T-helper 1 cell (primary cell): ENCODE measurements at regions not wholly inside any gene's neighbourhood (a gene's known extent, or its start where the extent isn't known, plus 50 kb on each side); places are given as distances from the start of the nearest gene placed in this dataset.
"Not testable (repeated sequence)": the region's sequence is repeated elsewhere in the genome, so short reads cannot be mapped to it uniquely, and the experiment has no call there.

Source experiments
- DNase-seq, 5 donors: peaks; one replicate each; pipeline ENCODE4 v3.0.0-alpha.2; 2012 to 2020

- DNase-seq, result no peak
Observed at GRCh38 chr21:38115870-38116269, 140.9 kb upstream of the KCNJ15 start.

- DNase-seq, result no peak
Observed at GRCh38 chr21:38119793-38120192, 137.0 kb upstream of the KCNJ15 start.

GRCh38 chr21:38120679-38120983 lies 136.2 kb upstream of the KCNJ15 start:
- DNase-seq, result not testable (repeated sequence)

- DNase-seq, result no peak
Observed at GRCh38 chr21:38120984-38121855, 135.6 kb upstream of the KCNJ15 start.

DNA sequence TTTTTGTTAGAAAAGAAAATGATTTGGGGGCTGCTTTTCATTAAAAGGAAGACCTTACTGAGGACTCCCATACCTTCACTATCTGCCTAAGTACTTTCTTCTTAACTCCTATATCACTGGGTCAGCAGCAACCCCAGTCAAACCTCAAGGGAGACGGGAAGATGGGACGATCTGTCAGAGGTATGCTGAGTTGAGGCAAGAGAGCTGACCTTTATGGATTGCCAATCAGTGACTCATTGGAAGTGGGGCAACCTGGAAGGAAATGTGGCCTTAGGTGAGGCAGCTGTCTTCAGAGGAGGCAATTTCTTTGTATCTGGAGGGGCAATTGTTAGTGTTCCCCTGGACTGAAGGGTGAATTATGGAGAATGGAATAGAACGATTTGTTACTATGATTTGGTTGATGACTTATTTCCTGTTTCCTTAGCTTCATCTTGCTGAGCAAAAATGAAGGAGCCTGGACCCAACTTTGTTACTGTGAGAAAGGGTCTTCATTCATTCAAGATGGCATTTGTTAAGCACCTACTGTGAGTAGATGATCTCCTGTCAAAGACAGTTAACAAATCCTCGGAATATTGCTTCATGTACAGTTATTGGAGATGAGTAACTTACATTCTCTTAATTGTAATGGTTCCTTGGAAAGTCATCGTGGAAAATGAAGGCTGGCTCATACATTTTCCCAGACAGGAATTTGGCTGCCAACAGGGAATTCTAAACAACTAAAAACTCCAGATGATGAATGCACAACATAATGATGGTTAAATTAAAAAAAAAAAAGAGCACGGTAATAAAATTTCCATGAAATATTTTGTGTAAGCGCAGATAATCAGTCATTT lies 134.7 kb upstream of the KCNJ15 start:
- no peak for DNase-seq

GRCh38 chr21:38123626-38124025 lies 133.2 kb upstream of the KCNJ15 start:
- DNase-seq, result no peak

DNA sequence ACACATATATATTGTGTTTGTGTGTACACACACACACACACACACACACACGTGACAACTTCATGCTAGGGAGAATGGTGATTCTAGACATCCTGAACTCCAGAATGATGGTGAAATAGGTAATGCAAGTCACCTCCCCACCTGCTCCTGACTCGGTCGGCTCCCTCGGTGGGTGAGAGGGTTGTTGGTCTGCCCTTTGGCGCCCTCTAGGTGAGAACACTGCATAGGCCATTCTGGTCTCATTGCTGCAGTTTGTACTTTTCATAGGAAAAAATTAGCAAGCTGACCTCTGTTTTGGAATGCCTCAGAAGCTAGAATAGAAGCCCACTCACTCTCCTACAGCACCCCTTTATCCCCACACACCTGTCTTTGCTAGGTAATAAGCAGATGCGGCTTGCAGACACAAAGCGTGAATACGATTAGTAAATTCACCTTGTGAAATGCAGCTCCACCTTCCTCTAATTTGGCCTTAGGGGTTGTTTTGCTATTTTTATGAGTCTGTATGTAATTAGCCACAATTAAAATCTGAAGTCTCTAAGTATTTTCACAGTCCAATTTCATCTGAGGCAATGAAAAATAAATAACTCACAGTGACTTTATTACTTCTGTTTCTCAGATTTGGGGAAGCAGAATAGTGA lies 130.0 kb upstream of the KCNJ15 start:
- DNase-seq, result peak in 3 of 5 donors; percentile 7 to 15 (median 15)

- no peak for DNase-seq
Observed at GRCh38 chr21:38129711-38130110, 127.1 kb upstream of the KCNJ15 start.

- DNase-seq, result no peak
Observed at GRCh38 chr21:38133240-38133639, 123.6 kb upstream of the KCNJ15 start.

GRCh38 chr21:38134084-38134873 lies 122.5 kb upstream of the KCNJ15 start:
- DNase-seq, result no peak

DNA sequence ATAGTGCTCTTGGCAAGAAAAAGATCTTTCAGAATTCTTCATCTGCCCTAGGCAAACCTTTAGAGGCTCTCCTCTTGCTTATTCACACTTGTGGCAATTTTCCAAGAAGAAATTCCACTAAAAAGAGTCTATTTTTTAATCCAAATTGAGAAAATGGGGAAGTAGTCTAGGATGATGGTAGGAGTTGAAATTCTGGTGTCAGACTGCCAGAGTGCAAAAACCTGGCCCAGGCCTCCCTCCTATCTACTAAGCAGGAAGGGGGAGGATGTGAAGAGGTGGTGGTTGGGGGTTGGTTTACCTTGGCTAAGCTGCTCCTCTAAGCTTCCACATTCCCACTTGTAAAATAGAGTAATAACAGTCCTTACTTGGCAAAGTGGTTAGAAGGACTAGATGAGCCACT lies 120.6 kb upstream of the KCNJ15 start:
- no peak for DNase-seq

GRCh38 chr21:38139380-38140168 lies 117.2 kb upstream of the KCNJ15 start:
- DNase-seq, result no peak

DNA sequence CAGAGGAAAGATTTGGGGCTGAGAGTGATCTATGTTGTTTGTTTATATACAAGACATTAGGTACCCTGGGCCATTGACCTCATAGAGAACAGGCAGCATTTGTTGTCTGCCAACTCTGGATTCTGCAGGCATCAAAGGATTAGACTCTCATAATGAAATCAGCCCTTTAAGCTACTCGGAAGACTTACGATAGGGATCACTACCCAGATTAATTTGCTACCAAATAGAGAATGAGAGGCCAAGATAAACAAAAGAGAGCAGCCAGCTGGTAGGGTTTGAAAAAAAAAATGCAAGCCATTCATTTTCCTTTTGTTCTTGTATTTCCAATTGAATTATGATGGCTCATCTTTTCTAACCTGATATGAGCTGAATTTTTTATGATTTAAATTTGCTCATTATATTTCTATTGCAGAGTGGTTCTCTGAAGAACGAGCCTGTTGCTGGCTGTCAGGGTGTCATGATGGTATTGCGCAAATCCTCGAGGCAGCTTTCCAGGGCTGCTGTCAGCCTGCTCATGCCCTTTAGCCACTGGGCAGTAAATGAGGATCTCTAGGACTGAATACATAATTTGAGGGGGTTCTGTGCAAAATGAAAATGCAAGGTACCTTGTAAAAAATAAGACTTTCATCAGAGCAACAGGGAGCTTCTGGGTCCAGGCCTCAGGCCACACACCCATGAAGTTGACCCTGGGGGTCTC lies 116.4 kb upstream of the KCNJ15 start:
- no peak for DNase-seq

DNA sequence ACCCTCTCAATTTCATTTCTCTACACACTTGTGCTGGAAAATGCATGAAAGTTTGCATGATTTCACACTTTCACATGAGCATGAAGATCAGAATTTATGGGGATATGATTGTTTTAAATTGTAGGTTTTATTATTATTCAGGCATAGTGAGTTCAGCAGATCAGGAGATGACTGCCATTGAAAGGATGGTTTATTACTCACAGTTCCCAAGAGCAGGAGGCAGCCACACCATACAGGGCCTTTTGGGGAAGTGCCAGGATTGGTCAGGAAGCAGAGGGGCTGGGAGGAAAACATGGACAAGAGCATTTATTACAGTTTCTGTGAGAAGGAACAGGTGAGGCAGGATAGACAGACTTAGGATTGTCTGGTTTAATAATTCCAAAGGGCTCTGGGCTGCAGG lies 114.6 kb upstream of the KCNJ15 start:
- no peak for DNase-seq

DNA sequence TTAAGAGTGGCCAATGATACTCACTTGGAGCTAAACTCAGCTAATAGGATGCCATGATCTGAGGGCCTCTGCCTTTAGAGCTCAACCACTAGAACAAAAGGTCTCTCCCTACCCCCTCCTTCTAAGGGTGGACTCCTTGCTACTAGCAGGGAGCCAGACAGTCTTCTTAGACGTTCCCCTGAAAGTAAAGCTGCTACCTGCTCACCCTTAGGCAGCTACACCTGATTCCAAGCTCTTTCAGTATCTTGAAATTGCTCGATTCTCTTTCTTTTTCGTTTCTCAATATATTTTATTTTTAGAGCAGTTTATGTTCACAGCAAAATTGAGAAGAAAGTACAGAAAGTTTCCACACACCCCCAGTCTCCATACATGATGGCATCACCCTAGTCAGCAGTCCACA lies 112.6 kb upstream of the KCNJ15 start:
- DNase-seq, result no peak

- no peak for DNase-seq
Observed at GRCh38 chr21:38145104-38145503, 111.7 kb upstream of the KCNJ15 start.

DNA sequence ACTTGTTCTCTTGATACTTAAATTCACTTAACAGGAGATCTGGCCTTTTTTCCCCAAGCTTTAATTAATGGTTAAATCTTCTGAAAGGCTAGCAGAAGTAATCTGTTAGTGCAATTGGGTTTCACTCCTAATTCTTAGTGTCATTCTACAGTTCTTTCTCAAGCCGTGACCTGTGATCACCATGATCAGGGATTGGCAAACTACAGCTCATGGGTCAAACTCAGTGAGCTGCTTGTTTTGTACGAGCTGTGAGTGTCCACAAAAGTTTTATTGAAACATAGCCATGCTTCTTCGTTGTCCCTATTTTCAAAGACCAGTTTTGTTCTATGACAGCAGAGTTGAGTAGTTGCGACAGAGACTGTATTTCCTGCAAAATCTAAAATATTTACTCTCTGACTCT lies 109.4 kb upstream of the KCNJ15 start:
- no peak for DNase-seq

DNA sequence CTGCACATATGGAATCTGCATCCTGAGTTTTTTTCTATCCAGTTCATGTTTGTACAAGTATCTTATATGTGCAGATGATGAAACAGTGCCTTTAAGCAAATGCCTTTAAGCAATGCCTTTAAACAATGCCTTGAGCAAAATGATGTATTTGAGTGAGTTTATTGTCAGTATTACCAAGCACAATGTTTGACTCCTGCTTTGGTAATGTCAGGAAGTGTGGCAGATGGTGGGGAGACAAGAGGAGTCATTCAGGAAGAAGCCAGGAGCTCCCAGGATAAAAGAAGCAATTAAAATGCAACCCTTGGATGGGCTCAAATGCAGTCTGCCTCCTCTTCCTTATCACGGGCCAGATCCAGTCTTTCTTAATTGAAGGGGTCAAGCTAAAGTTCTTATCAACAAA lies 108.7 kb upstream of the KCNJ15 start:
- DNase-seq, result no peak

- DNase-seq, result no peak
Observed at GRCh38 chr21:38151021-38151645, 105.7 kb upstream of the KCNJ15 start.

GRCh38 chr21:38156200-38156599 lies 100.6 kb upstream of the KCNJ15 start:
- DNase-seq, result no peak

GRCh38 chr21:38159355-38159754 lies 97.4 kb upstream of the KCNJ15 start:
- DNase-seq, result peak in 4 of 5 donors; percentile 16 to 44 (median 24)
